Heart right ventricle (tissue), 16 donors: ENCODE measurements at regions not wholly inside any gene's neighbourhood (a gene's known extent, or its start where the extent isn't known, plus 50 kb on each side); places are given as distances from the start of the nearest gene placed in this dataset.

Experiments used
- ATAC-seq, 8 donors: fragments of 200-7000 bp; cut with Tn5 transposase; one replicate each; pipeline ENCODE4 v1.9.1; 2020; ENCODE audit warnings: mild to moderate bottlenecking in 8 of 8, moderate library complexity in 8 of 8, moderate number of reproducible peaks in 1 of 8
- DNase-seq, 2 donors: peaks; one replicate each; pipeline ENCODE4 v3.0.0-alpha.2; 2020
- H3K27ac ChIP-seq, 10 donors: fragments of 200-600 bp; sonication (generic) in 2 of 10; one replicate each; pipeline versions ENCODE4 v1.5.0 to v1.8.0; 2020 to 2022; ENCODE audit warnings: mild to moderate bottlenecking in 3 of 10
- H3K27me3 ChIP-seq, 7 donors: fragments of 200-600 bp; one replicate each; pipeline ENCODE4 v1.8.0; 2021 to 2022; ENCODE audit warnings: mild to moderate bottlenecking in 2 of 7
- H3K36me3 ChIP-seq, 9 donors: fragments of 200-600 bp; sonication (generic) in 1 of 9; one replicate each; pipeline versions ENCODE4 v1.5.0 to v1.8.0; 2020 to 2022; ENCODE audit warnings: mild to moderate bottlenecking in 2 of 9
- H3K4me1 ChIP-seq, 9 donors: fragments of 200-600 bp; sonication (generic) in 1 of 9; one replicate each; pipeline versions ENCODE4 v1.5.0 to v1.8.0; 2020 to 2022; ENCODE audit warnings: mild to moderate bottlenecking in 4 of 9
- H3K4me3 ChIP-seq, 10 donors: fragments of 200-600 bp; sonication (generic) in 2 of 10; one replicate each; pipeline versions ENCODE4 v1.5.0 to v1.8.0; 2020 to 2022; ENCODE audit warnings: mild to moderate bottlenecking in 7 of 10, moderate library complexity in 2 of 10
- H3K9me3 ChIP-seq, 11 donors: fragments of 200-600 bp in 10 of 11; sonication (generic) in 2 of 11; one replicate each; pipeline versions ENCODE4 v1.5.0 to v1.8.0; 2013 to 2022; ENCODE audit warnings: mild to moderate bottlenecking in 2 of 11, control low read depth in 1 of 11, moderate library complexity in 1 of 11
- CTCF ChIP-seq, 9 donors: fragments of 200-600 bp; sonication (generic) in 2 of 9; IDR thresholded peaks; one replicate each; pipeline versions ENCODE4 v1.5.0 to v1.8.0; 2021 to 2022; ENCODE audit warnings: antibody characterized with exemption in 9 of 9, mild to moderate bottlenecking in 5 of 9, moderate library complexity in 1 of 9
- WGBS, 2 donors: extraction: QIAGEN DNeasy Blood & Tissue Kit; methylation state at CpG; one replicate each; pipeline ENCODE4 v1.1.7; 2013; ENCODE audit warnings: inconsistent platforms in 1 of 2; 5-methylcytosine and 5-hydroxymethylcytosine counted together
- intact Hi-C, 10 donors: fragments of 100-400 bp; cut with DNase I; formaldehyde crosslinking; loops; one replicate each; pipeline versions ENCODE4 v1.11.1 to v1.14.2; 2022
- donor health status: Arrhythmogenic right ventricular cardiomyopathy.
- donor health status: ischemic (EF 13 %, LVEDD 7.1; RV severe dilation, severe dysfunction).
- donor health status: healthy with polysubstance abuse.
- donor health status: DM: no; HTN: yes; CAD: no.
- donor health status: DM: no; HTN: no; CAD: no.
- donor health status: ischemic (EF 25% LVEDD 6.9; RV normal size, moderate dysfunction).
- donor health status: ischemic (EF 25% LVEDD 5.7; RV mildly dilated, moderate dysfunction).
- donor health status: healthy.
- donor health status: DM: yes; HTN: yes; CAD: no.
- donor health status: Ischemic cardiomyopathy.
- donor health status: ischemic (EF 35%, LVEDD 5.7; RV mildly dilated, moderate dysfunction).
- donor health status: nonischemic (EF 11% LVEDD 7.7; RV severe dilation, severe dysfunction).
- donor health status: DM: yes; HTN: yes; CAD: no.
- donor health status: PGD.
- donor health status: ischemic (EF 29% LVEDD 5.4; RV normal size, mild dysfunction).
- donor health status: nonischemic (EF 23%, LVEDD 6.1; RV moderate dilation, normal function).

GRCh38 chr1:184909019-184909418 is 65.3 kb downstream of the NIBAN1 start:
- H3K4me3 ChIP-seq = no peak overlapping the region
- H3K27ac ChIP-seq = peak overlapping the region in 5 of 10 donors; percentile 25 to 77 (median 44)
- peaks cover 0 to 92% (median 60%) of the 10 kb centered on the region in 9 donors for H3K4me1 ChIP-seq
- no peak for TF ChIP-seq CTCF (IDR thresholded peaks at IDR 0.05)
- DNase-seq (no peak), ATAC-seq (no peak)
- H3K9me3 ChIP-seq = no peaks in the 10 kb centered on the region
- no peaks in the 10 kb centered on the region for H3K36me3 ChIP-seq
- H3K27me3 ChIP-seq = no peaks in the 10 kb centered on the region
- intact Hi-C loops = loop anchor here in 2 of 10 donors (5.0 to 10.0 kb wide), 2 partner anchors 33 to 46 kb away; no protein-coding TSS in a partner anchor

GRCh38 chr1:184908506-184908905 is 65.8 kb downstream of the NIBAN1 start:
- no peak for TF ChIP-seq CTCF (IDR thresholded peaks at IDR 0.05)
- 72 to 86% methylated on average over 2 of the region's 2 CpGs for WGBS, 2 donors
- H3K9me3 ChIP-seq = no peaks in the 10 kb centered on the region
- H3K27ac ChIP-seq = peak overlapping the region in 5 of 10 donors; percentile 25 to 77 (median 44)
- intact Hi-C loops = loop anchor here in 2 of 10 donors (5.0 to 10.0 kb wide), 2 partner anchors 34 to 46 kb away; no protein-coding TSS in a partner anchor
- no peaks in the 10 kb centered on the region for H3K36me3 ChIP-seq
- DNase-seq = no peak
- H3K4me3 ChIP-seq = no peak overlapping the region
- H3K4me1 ChIP-seq = peaks cover 0 to 91% (median 65%) of the 10 kb centered on the region in 9 donors
- no peaks in the 10 kb centered on the region for H3K27me3 ChIP-seq
- ATAC-seq = no peak

- no peak for TF ChIP-seq CTCF (IDR thresholded peaks at IDR 0.05)
- H3K36me3 ChIP-seq = no peaks in the 10 kb centered on the region
- H3K27me3 ChIP-seq = no peaks in the 10 kb centered on the region
- 74 to 81% methylated on average over 2 of the region's 2 CpGs for WGBS, 2 donors
- DNase-seq (no peak), ATAC-seq (no peak)
- no peaks in the 10 kb centered on the region for H3K9me3 ChIP-seq
- peak overlapping the region in 2 of 10 donors; percentile 32 to 77 for H3K27ac ChIP-seq
- intact Hi-C loops = loop anchor here in 2 of 10 donors (5.0 to 10.0 kb wide), 2 partner anchors 35 to 47 kb away; no protein-coding TSS in a partner anchor
- no peak overlapping the region for H3K4me3 ChIP-seq
- peaks cover 4 to 92% (median 70%) of the 10 kb centered on the region in 9 donors for H3K4me1 ChIP-seq
Observed at GRCh38 chr1:184907500-184907899, 66.8 kb downstream of the NIBAN1 start.

GRCh38 chr1:184906761-184907160 is 67.5 kb downstream of the NIBAN1 start:
- Histone ChIP-seq H3K27me3 (no peaks in the 10 kb centered on the region), H3K27ac (peak overlapping the region in 5 of 10 donors; percentile 3 to 77 (median 32)), H3K4me3 (no peak overlapping the region), H3K4me1 (peaks cover 4 to 89% (median 70%) of the 10 kb centered on the region in 9 donors), H3K9me3 (no peaks in the 10 kb centered on the region), H3K36me3 (no peaks in the 10 kb centered on the region)
- 22 to 51% methylated on average over 1 of the region's 1 CpG for WGBS, 2 donors
- intact Hi-C loops = loop anchor here in 2 of 10 donors (5.0 to 10.0 kb wide), 2 partner anchors 36 to 48 kb away; no protein-coding TSS in a partner anchor
- no peak for ATAC-seq
- TF ChIP-seq CTCF (IDR thresholded peaks at IDR 0.05) = no peak
- DNase-seq = no peak
